GM23338 (cell line): ENCODE measurements at regions not wholly inside any gene's neighbourhood (a gene's known extent, or its start where the extent isn't known, plus 50 kb on each side); places are given as distances from the start of the nearest gene placed in this dataset.

Experiments used
- ATAC-seq: fragments of 200-7000 bp; cut with Tn5 transposase; 3 replicates; pipeline ENCODE4 v1.9.1; 2020
- DNase-seq: peaks from one replicate; pipeline ENCODE4 v3.0.0-alpha.2; 2015; ENCODE audit warnings: low spot score
- H2AFZ ChIP-seq: fragments of 200-600 bp; sonication (generic); 2 replicates; pipeline ENCODE4 v1.8.0; 2016; ENCODE audit warnings: antibody characterized with exemption, mild to moderate bottlenecking, moderate library complexity
- H3F3A ChIP-seq: fragments of 200-600 bp; sonication (generic); replicated peaks from 2 replicates; pipeline ENCODE4 v1.8.0; 2017; ENCODE audit warnings: antibody characterized with exemption, mixed run types, low read depth
- H3K27ac ChIP-seq: fragments of 200-600 bp; sonication (generic); 2 replicates; pipeline ENCODE4 v1.6.1; 2016; ENCODE audit warnings: low read depth
- H3K27me3 ChIP-seq: fragments of 200-600 bp; sonication (generic); 2 replicates; pipeline ENCODE4 v1.8.0; 2016; ENCODE audit warnings: mild to moderate bottlenecking, mixed run types, moderate library complexity; ENCODE audit not compliant: insufficient read depth
- H3K36me3 ChIP-seq: fragments of 200-600 bp; sonication (generic); 2 replicates; pipeline ENCODE4 v1.8.0; 2016; ENCODE audit warnings: mild to moderate bottlenecking; ENCODE audit not compliant: insufficient read depth
- H3K4me1 ChIP-seq: fragments of 200-600 bp; sonication (generic); 2 replicates; pipeline ENCODE4 v1.8.0; 2016; ENCODE audit warnings: mild to moderate bottlenecking, moderate library complexity; ENCODE audit not compliant: insufficient read depth
- H3K4me2 ChIP-seq: fragments of 200-600 bp; sonication (generic); 2 replicates; pipeline ENCODE4 v1.7.1; 2017; ENCODE audit warnings: mixed run types
- H3K4me3 ChIP-seq: fragments of 200-600 bp; sonication (generic); 2 replicates; pipeline ENCODE4 v1.6.1; 2016; ENCODE audit warnings: mixed run types
- H3K79me2 ChIP-seq: fragments of 200-600 bp; sonication (generic); replicated peaks from 2 replicates; pipeline ENCODE4 v1.8.0; 2017; ENCODE audit warnings: mild to moderate bottlenecking; ENCODE audit not compliant: insufficient read depth
- H3K9me2 ChIP-seq: fragments of 200-600 bp; sonication (generic); 2 replicates; pipeline ENCODE4 v1.8.0; 2017; ENCODE audit not compliant: insufficient read depth
- H4K20me1 ChIP-seq: fragments of 200-600 bp; sonication (generic); replicated peaks from 2 replicates; pipeline ENCODE4 v1.8.0; 2017; ENCODE audit warnings: mild to moderate bottlenecking; ENCODE audit not compliant: insufficient read depth
- H3K27ac Mint-ChIP-seq: 2 replicates; pipeline ENCODE4 v1.8.0; 2020; ENCODE audit warnings: inconsistent platforms, mild to moderate bottlenecking, moderate library complexity, mixed read lengths
- H3K27me3 Mint-ChIP-seq: 3 replicates; pipeline ENCODE4 v1.8.0; 2022; ENCODE audit warnings: low read depth, mild to moderate bottlenecking, moderate library complexity, mixed read lengths, inconsistent platforms; ENCODE audit not compliant: insufficient read depth, poor library complexity
- H3K36me3 Mint-ChIP-seq: 3 replicates; pipeline ENCODE4 v1.8.0; 2021; ENCODE audit warnings: low read depth, mild to moderate bottlenecking, inconsistent platforms, moderate library complexity, mixed read lengths
- H3K4me1 Mint-ChIP-seq: 3 replicates; pipeline ENCODE4 v1.8.0; 2020; ENCODE audit warnings: mild to moderate bottlenecking, inconsistent platforms, mixed read lengths
- H3K4me3 Mint-ChIP-seq: 3 replicates; pipeline ENCODE4 v1.8.0; 2021; ENCODE audit warnings: moderate library complexity, mild to moderate bottlenecking, inconsistent platforms, mixed read lengths
- H3K9me3 Mint-ChIP-seq: 3 replicates; pipeline ENCODE4 v1.8.0; 2020; ENCODE audit warnings: moderate library complexity, mild to moderate bottlenecking, inconsistent platforms, mixed read lengths
- CREB1 ChIP-seq: fragments of 250-450 bp; sonication (Bioruptor Pico); IDR thresholded peaks from 2 replicates; pipeline ENCODE4 v1.5.0; 2020; ENCODE audit warnings: low read depth, mild to moderate bottlenecking, moderate library complexity
- CTCF ChIP-seq, 2 experiments: fragments of 200-600 bp in 1 of 2; sonication (generic) in 1 of 2; conservative IDR thresholded peaks; 2 replicates each; pipeline versions ENCODE4 v1.5.1 to v1.6.1; 2016 to 2017; ENCODE audit warnings: antibody characterized with exemption in 2 of 2, low read depth in 2 of 2, mild to moderate bottlenecking in 2 of 2, moderate library complexity in 1 of 2
- ETS1 ChIP-seq: IDR thresholded peaks from 2 replicates; pipeline ENCODE4 v1.6.1; 2016; ENCODE audit warnings: antibody characterized with exemption
- EZH2 ChIP-seq: fragments of 200-600 bp; sonication (generic); IDR thresholded peaks from one replicate; pipeline ENCODE4 v1.8.0; 2017; ENCODE audit warnings: antibody characterized with exemption, mild to moderate bottlenecking, low read depth; ENCODE audit not compliant: unreplicated experiment
- EZH2phosphoT487 ChIP-seq: fragments of 200-600 bp; sonication (generic); IDR thresholded peaks from one replicate; pipeline ENCODE4 v1.8.1; 2018; ENCODE audit warnings: antibody characterized with exemption; ENCODE audit not compliant: unreplicated experiment
- JUNB ChIP-seq: IDR thresholded peaks from one replicate; pipeline ENCODE4 v1.6.1; 2016; ENCODE audit warnings: antibody characterized with exemption; ENCODE audit not compliant: unreplicated experiment
- NANOG ChIP-seq: IDR thresholded peaks from 2 replicates; pipeline ENCODE4 v1.6.1; 2016; ENCODE audit warnings: antibody characterized with exemption, borderline replicate concordance
- POLR2AphosphoS5 ChIP-seq: IDR thresholded peaks from 2 replicates; pipeline ENCODE4 v1.6.1; 2016; ENCODE audit warnings: antibody characterized with exemption, low read depth
- REST ChIP-seq: IDR thresholded peaks from one replicate; pipeline ENCODE4 v1.6.1; 2018; ENCODE audit warnings: antibody characterized with exemption; ENCODE audit not compliant: unreplicated experiment
- ZNF114 ChIP-seq: fragments of 250-450 bp; sonication (Bioruptor Pico); IDR thresholded peaks from 2 replicates; pipeline ENCODE4 v1.5.0; 2020; ENCODE audit warnings: mild to moderate bottlenecking, moderate library complexity
- ZNF331 ChIP-seq: fragments of 250-450 bp; sonication (Bioruptor Pico); IDR thresholded peaks from 2 replicates; pipeline ENCODE4 v1.5.0; 2020; ENCODE audit warnings: low read depth, mild to moderate bottlenecking, moderate library complexity
- ZNF462 ChIP-seq: fragments of 250-450 bp; sonication (Bioruptor Pico); IDR thresholded peaks from 2 replicates; pipeline ENCODE4 v1.5.0; 2020; ENCODE audit warnings: mild to moderate bottlenecking, moderate library complexity

GRCh38 chr7:21373031-21373430 lies 54.9 kb upstream of the SP4 start:
- Histone ChIP-seq H3K27ac (no peak overlapping the region), H4K20me1 (no peaks in the 10 kb centered on the region), H3K4me3 (no peak overlapping the region), H3K27me3 (no peaks in the 10 kb centered on the region), H3F3A (no peaks in the 10 kb centered on the region), H3K36me3 (peaks cover 5% of the 10 kb centered on the region; the same call in 1 of the 2 replicates), H3K4me1 (peaks cover 18% of the 10 kb centered on the region), H3K79me2 (no peaks in the 10 kb centered on the region), H3K4me2 (no peak overlapping the region), H3K9me2 (no peaks in the 10 kb centered on the region), H2AFZ (no peak overlapping the region)
- Mint-ChIP-seq H3K9me3 (peaks cover 26% of the 10 kb centered on the region), H3K4me1 (peaks cover 17% of the 10 kb centered on the region), H3K4me3 (no peak overlapping the region), H3K27ac (no peak overlapping the region), H3K36me3 (peaks cover 22% of the 10 kb centered on the region; the same call in 2 of the 3 replicates), H3K27me3 (no peaks in the 10 kb centered on the region)
- DNase-seq: no peak
- TF ChIP-seq REST (no peak), POLR2AphosphoS5 (no peak), ZNF331 (CRISPR knock-in tag) (no peak), ZNF462 (no peak), ZNF114 (CRISPR knock-in tag) (no peak), NANOG (no peak), EZH2phosphoT487 (no peak), JUNB (no peak), ETS1 (no peak), EZH2 (no peak), CREB1 (CRISPR knock-in tag) (no peak), CTCF (conservative IDR thresholded peaks at IDR 0.05; ENCODE audit: low read depth in 2 of 2) (no peak)
- ATAC-seq: no peak
